Lung (tissue), 11 donors: ENCODE measurements at regions not wholly inside any gene's neighbourhood (a gene's known extent, or its start where the extent isn't known, plus 50 kb on each side); places are given as distances from the start of the nearest gene placed in this dataset.

Source experiments
- ATAC-seq: fragments of 200-7000 bp; cut with Tn5 transposase; one replicate; pipeline ENCODE4 v1.9.1; 2020; ENCODE audit warnings: moderate number of reproducible peaks; ENCODE audit not compliant: insufficient read depth, low FRiP score
- DNase-seq, 3 donors: peaks; one replicate each; pipeline ENCODE4 v3.0.0-alpha.2; 2013 to 2017
- H3K27ac ChIP-seq, 2 donors: one replicate each; pipeline ENCODE4 v1.5.1; 2013; ENCODE audit warnings: mild to moderate bottlenecking in 2 of 2, moderate library complexity in 2 of 2, control low read depth in 1 of 2, inconsistent platforms in 1 of 2, low read depth in 1 of 2, low read length in 1 of 2
- H3K27me3 ChIP-seq, 3 donors: one replicate each; pipeline ENCODE4 v1.5.1; 2013; ENCODE audit warnings: low read length in 2 of 3; ENCODE audit not compliant: control insufficient read depth in 3 of 3, insufficient read depth in 3 of 3
- H3K36me3 ChIP-seq, 4 donors: one replicate each; pipeline ENCODE4 v1.5.1; 2013; ENCODE audit warnings: low read length in 4 of 4, mild to moderate bottlenecking in 1 of 4, moderate library complexity in 1 of 4; ENCODE audit not compliant: control insufficient read depth in 4 of 4, insufficient read depth in 4 of 4
- H3K4me1 ChIP-seq, 5 donors: one replicate each; pipeline ENCODE4 v1.5.1; 2013; ENCODE audit warnings: low read length in 5 of 5, mild to moderate bottlenecking in 2 of 5, moderate library complexity in 1 of 5; ENCODE audit not compliant: control insufficient read depth in 5 of 5, insufficient read depth in 5 of 5
- H3K4me3 ChIP-seq: one replicate; pipeline ENCODE4 v1.5.1; 2013; ENCODE audit warnings: mild to moderate bottlenecking, control low read depth, moderate library complexity
- H3K9ac ChIP-seq, 2 donors: one replicate each; pipeline ENCODE4 v1.5.1; 2013; ENCODE audit warnings: low read length in 2 of 2, control low read depth in 1 of 2; ENCODE audit not compliant: insufficient read depth in 1 of 2
- H3K9me3 ChIP-seq, 4 donors: one replicate each; pipeline ENCODE4 v1.5.1; 2013; ENCODE audit warnings: low read length in 3 of 4, mild to moderate bottlenecking in 1 of 4, moderate library complexity in 1 of 4; ENCODE audit not compliant: control insufficient read depth in 4 of 4, insufficient read depth in 3 of 4
- WGBS, 2 donors: extraction: QIAGEN DNeasy Blood & Tissue Kit; methylation state at CpG; one replicate each; pipeline ENCODE4 v1.1.7; 2013; 5-methylcytosine and 5-hydroxymethylcytosine counted together
- TF ChIP-seq, protein P1 (sequence below): IDR thresholded peaks from 2 replicates; pipeline ENCODE4 v1.5.1; 2012; ENCODE audit warnings: mild to moderate bottlenecking; ENCODE audit errors: control extremely low read depth, extremely low read depth
- donor health status: control.
- donor health status: control.
- donor health status: Bipolar disorder and iron deficiency.
- donor health status: healthy.
- donor health status: DM: yes; HTN: yes; CAD: no.

GRCh38 chr13:63042686-63043085 lies 1627.0 kb upstream of the PCDH20 start:
- no peaks in the 10 kb centered on the region for H3K27me3 ChIP-seq
- H3K9ac ChIP-seq, result no peak overlapping the region
- H3K36me3 ChIP-seq, result no peaks in the 10 kb centered on the region
- TF ChIP-seq, protein P1, sequence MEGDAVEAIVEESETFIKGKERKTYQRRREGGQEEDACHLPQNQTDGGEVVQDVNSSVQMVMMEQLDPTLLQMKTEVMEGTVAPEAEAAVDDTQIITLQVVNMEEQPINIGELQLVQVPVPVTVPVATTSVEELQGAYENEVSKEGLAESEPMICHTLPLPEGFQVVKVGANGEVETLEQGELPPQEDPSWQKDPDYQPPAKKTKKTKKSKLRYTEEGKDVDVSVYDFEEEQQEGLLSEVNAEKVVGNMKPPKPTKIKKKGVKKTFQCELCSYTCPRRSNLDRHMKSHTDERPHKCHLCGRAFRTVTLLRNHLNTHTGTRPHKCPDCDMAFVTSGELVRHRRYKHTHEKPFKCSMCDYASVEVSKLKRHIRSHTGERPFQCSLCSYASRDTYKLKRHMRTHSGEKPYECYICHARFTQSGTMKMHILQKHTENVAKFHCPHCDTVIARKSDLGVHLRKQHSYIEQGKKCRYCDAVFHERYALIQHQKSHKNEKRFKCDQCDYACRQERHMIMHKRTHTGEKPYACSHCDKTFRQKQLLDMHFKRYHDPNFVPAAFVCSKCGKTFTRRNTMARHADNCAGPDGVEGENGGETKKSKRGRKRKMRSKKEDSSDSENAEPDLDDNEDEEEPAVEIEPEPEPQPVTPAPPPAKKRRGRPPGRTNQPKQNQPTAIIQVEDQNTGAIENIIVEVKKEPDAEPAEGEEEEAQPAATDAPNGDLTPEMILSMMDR, result no peak
- WGBS, 2 donors, result 44 to 46% methylated on average over 2 of the region's 2 CpGs
- H3K27ac ChIP-seq, result no peak overlapping the region
- no peak overlapping the region for H3K4me3 ChIP-seq
- peak in 1 of 3 donors; percentile 14 for DNase-seq
- H3K9me3 ChIP-seq, result peaks cover 0 to 2% (median 0%) of the 10 kb centered on the region in 4 donors
- peaks cover 0 to 8% (median 0%) of the 10 kb centered on the region in 5 donors for H3K4me1 ChIP-seq
- ATAC-seq, result no peak

- DNase-seq (peak in 2 of 3 donors; percentile 81 to 83), ATAC-seq (no peak)
- Histone ChIP-seq H3K4me1 (peaks cover 0 to 8% (median 0%) of the 10 kb centered on the region in 5 donors), H3K36me3 (no peaks in the 10 kb centered on the region), H3K4me3 (no peak overlapping the region), H3K9ac (no peak overlapping the region), H3K27me3 (no peaks in the 10 kb centered on the region), H3K9me3 (peaks cover 0 to 2% (median 0%) of the 10 kb centered on the region in 4 donors), H3K27ac (no peak overlapping the region)
- TF ChIP-seq, protein P1, result no peak
- WGBS, 2 donors, result 72 to 76% methylated on average over 4 of the region's 4 CpGs
Measured at GRCh38 chr13:63041640-63042414, 1626.2 kb upstream of the PCDH20 start.

DNA sequence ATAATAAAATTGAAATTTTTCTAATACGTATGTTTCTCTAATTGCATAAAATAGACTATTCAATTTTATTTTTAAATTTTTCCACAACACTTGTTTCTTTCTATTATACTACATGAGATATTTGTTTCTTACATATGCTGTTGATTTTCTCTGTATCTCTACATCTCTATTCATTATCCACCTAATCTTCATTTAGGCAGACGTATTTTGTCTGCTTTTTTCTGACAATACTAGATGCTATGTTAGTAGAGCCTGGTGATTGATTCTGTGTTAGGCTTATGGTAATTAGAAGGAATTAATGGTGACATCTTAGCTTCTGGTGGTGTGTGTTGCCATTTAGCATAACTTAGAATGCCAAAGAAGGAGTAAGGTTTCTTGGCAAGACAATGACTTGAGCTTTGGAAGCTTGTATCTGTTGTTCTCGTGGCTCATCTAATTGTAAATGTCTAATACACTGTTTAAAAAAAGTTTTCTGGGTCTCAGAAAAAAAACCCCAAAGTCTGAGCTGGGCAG lies 1610.7 kb upstream of the PCDH20 start:
- TF ChIP-seq, protein P1, result no peak
- DNase-seq (no peak), ATAC-seq (no peak)
- 77 to 79% methylated on average over 3 of the region's 3 CpGs for WGBS, 2 donors
- H3K36me3 ChIP-seq, result no peaks in the 10 kb centered on the region
- no peak overlapping the region for H3K9ac ChIP-seq
- H3K27me3 ChIP-seq, result no peaks in the 10 kb centered on the region
- H3K9me3 ChIP-seq, result no peaks in the 10 kb centered on the region
- no peak overlapping the region for H3K27ac ChIP-seq
- H3K4me3 ChIP-seq, result no peak overlapping the region
- H3K4me1 ChIP-seq, result peaks cover 0 to 8% (median 4%) of the 10 kb centered on the region in 5 donors
